ENCODE measurements at regions not wholly inside any gene's neighbourhood (a gene's known extent, or its start where the extent isn't known, plus 50 kb on each side); places are given as distances from the start of the nearest gene placed in this dataset.

DNA sequence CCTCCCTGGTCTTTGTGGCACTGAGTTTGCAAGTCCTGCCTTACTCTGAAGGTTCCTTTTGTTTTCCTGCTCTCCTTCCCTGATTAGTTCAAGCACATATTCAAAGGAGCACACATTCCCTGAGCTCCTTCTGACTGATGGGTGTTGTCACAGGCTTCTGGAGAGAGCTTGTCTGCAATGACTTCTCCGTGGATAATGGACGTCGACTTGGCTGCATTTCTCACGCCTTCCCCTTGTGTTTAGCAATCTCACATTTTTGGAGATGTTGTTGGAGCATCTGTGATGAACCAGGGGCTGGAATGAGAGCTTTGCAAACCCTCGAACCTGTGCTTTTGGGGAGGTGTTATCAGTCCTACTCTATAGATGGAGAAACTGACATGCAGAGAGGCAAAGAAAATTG, 375.4 kb upstream of the PROK2 start:
- H3K36me3 Mint-ChIP-seq (ENCODE audit: insufficient read depth, unreplicated experiment): no peaks in the 10 kb centered on the region
- intact Hi-C loops (cut with micrococcal nuclease): loop anchor here (5.0 kb wide), 1 partner anchor 177 kb away; no protein-coding TSS in a partner anchor
- H3K4me3 Mint-ChIP-seq (ENCODE audit: unreplicated experiment): no peak overlapping the region
- CTCF ChIA-PET: interaction anchor here (0.5 to 1.0 kb wide), 3 partner anchors 397 to 658 kb away, joined by 3 to 4 read pairs (median 4); no protein-coding TSS in a partner anchor
- POLR2A ChIA-PET: interaction anchor here (0.6 kb wide), 2 partner anchors 31 to 176 kb away, joined by 3 read pairs; no protein-coding TSS in a partner anchor
- DNase-seq (ENCODE audit: unreplicated experiment): no peak
- no peak overlapping the region for H3K27ac Mint-ChIP-seq (ENCODE audit: low read depth, unreplicated experiment)
- no TSS peak for BruUV-seq (replicated peaks)
- peaks cover 28% of the 10 kb centered on the region for H3K4me1 Mint-ChIP-seq (ENCODE audit: insufficient read depth, unreplicated experiment)
- H3K9me3 Mint-ChIP-seq (ENCODE audit: unreplicated experiment): no peaks in the 10 kb centered on the region
- H3K27me3 Mint-ChIP-seq (ENCODE audit: insufficient read depth, unreplicated experiment): no peaks in the 10 kb centered on the region
- TF ChIP-seq, protein P1, sequence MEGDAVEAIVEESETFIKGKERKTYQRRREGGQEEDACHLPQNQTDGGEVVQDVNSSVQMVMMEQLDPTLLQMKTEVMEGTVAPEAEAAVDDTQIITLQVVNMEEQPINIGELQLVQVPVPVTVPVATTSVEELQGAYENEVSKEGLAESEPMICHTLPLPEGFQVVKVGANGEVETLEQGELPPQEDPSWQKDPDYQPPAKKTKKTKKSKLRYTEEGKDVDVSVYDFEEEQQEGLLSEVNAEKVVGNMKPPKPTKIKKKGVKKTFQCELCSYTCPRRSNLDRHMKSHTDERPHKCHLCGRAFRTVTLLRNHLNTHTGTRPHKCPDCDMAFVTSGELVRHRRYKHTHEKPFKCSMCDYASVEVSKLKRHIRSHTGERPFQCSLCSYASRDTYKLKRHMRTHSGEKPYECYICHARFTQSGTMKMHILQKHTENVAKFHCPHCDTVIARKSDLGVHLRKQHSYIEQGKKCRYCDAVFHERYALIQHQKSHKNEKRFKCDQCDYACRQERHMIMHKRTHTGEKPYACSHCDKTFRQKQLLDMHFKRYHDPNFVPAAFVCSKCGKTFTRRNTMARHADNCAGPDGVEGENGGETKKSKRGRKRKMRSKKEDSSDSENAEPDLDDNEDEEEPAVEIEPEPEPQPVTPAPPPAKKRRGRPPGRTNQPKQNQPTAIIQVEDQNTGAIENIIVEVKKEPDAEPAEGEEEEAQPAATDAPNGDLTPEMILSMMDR (IDR thresholded peaks at IDR 0.05; ENCODE audit: unreplicated experiment): no peak

DNA sequence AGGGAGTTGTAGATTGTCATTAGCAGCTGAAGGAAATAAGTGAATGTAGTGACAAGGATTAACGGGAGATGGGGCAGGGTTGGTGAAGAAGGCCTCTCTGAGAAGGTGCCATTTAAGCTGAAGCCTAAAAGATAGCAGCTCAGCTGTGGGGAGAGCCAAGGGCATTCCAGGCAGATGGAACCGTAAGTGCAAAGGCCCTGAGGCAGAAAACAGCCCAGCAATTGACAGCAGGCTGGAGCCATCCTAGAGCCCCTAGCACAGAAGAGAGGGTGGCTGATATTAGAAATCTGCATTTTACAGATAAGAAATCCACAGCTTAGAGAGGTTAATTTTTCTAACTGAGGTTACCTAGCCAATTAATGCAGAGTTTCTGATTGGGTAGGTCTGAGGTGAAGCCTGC, 374.5 kb upstream of the PROK2 start:
- BruUV-seq (replicated peaks): no TSS peak
- Mint-ChIP-seq H3K9me3 (ENCODE audit: unreplicated experiment) (no peaks in the 10 kb centered on the region), H3K27me3 (ENCODE audit: insufficient read depth, unreplicated experiment) (no peaks in the 10 kb centered on the region), H3K4me1 (ENCODE audit: insufficient read depth, unreplicated experiment) (peaks cover 29% of the 10 kb centered on the region), H3K27ac (ENCODE audit: low read depth, unreplicated experiment) (no peak overlapping the region), H3K4me3 (ENCODE audit: unreplicated experiment) (no peak overlapping the region), H3K36me3 (ENCODE audit: insufficient read depth, unreplicated experiment) (no peaks in the 10 kb centered on the region)
- POLR2A ChIA-PET: no interaction called here
- TF ChIP-seq, protein P1 (IDR thresholded peaks at IDR 0.05; ENCODE audit: unreplicated experiment): no peak
- intact Hi-C loops (cut with micrococcal nuclease): no loop called here
- CTCF ChIA-PET: interaction anchor here (0.6 to 0.9 kb wide), 2 partner anchors 240 to 507 kb away, joined by 3 to 4 read pairs; no protein-coding TSS in a partner anchor
- DNase-seq (ENCODE audit: unreplicated experiment): no peak

DNA sequence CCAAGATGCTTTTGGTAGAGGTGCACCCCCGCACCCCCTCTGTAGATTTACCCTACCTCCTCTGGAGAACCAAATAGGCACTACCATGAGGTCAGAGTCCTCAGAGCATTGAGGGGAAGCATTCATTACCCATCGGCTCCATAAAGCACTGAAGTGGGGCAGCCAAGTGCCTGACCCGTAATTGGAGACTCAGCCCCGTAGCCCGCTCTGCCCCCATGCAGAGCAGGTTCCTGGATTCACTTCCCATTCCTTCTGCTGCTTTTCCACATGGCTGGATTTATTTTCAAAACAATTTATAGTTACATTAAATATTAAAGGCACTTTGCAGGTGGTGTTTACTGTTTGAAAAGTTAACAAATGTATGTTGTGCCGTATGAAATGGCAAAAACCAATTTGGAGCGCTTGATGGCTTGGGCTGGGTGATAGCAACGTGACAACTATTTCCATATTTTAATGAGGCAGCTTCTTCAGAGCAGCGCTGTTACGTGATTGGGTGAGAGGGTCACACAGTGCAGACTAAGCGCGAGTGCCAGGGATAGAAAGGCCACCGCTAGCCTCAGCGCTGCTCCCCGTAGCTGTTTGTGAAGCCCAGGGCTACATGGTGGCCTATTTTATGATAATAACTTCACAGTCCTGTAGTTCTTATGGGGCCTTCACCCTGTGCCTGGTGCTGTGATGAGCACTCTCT, 373.8 kb upstream of the PROK2 start:
- no peaks in the 10 kb centered on the region for H3K36me3 Mint-ChIP-seq (ENCODE audit: insufficient read depth, unreplicated experiment)
- peaks cover 29% of the 10 kb centered on the region for H3K4me1 Mint-ChIP-seq (ENCODE audit: insufficient read depth, unreplicated experiment)
- H3K27ac Mint-ChIP-seq (ENCODE audit: low read depth, unreplicated experiment): no peak overlapping the region
- DNase-seq (ENCODE audit: unreplicated experiment): no peak
- intact Hi-C loops (cut with micrococcal nuclease): no loop called here
- ChIA-PET POLR2A (no interaction called here), CTCF (interaction anchor here (0.5 kb wide), 1 partner anchor 599 kb away, joined by 3 read pairs; no protein-coding TSS in a partner anchor)
- no peaks in the 10 kb centered on the region for H3K9me3 Mint-ChIP-seq (ENCODE audit: unreplicated experiment)
- no peaks in the 10 kb centered on the region for H3K27me3 Mint-ChIP-seq (ENCODE audit: insufficient read depth, unreplicated experiment)
- no peak overlapping the region for H3K4me3 Mint-ChIP-seq (ENCODE audit: unreplicated experiment)
- TF ChIP-seq, protein P1 (IDR thresholded peaks at IDR 0.05; ENCODE audit: unreplicated experiment): no peak
- BruUV-seq (replicated peaks): no TSS peak

DNA sequence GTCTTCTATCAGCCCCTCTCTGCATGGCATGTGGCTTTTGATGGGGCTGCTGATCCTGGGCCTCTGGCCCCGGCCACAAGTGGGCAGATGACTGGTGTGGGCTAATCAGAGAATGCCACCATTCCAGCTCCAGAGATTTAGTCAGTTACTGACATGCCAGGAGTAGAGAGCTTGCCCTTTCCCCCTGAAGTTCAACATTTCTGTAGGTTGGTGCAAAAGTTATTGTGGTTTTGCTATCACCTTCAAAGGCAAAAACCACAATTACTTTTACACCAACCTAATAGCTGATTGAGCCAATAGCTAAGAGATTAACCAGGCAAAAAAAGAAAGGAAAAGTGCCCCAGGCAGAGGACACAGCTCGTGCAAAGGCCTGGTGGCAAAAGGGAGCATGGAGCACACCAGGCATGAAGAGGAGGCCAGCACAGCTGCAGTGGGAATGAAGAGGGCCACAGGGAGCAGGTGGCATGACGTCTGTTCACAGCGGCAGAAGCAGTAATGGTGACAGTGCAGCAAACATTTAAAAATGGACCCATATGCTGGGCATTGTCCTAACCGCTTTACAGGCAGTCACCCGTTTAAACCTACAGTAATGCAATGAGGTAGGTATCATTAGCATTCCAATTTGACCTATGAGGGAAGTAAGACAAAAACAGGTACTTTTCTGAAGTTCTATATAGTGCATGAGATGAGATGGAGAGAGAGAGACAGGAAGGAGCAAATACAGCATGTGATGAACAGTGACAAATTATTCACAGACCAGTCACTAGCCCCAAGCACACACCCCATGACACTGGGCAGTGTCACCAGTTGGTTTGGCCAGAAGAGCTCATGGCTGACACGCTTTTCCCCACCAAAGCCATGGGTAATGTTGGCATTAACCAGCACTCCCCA, 373.0 kb upstream of the PROK2 start:
- TF ChIP-seq, protein P1 (IDR thresholded peaks at IDR 0.05; ENCODE audit: unreplicated experiment): no peak
- ChIA-PET CTCF (interaction anchor here (0.5 to 0.7 kb wide), 4 partner anchors 19 to 598 kb away, joined by 3 to 4 read pairs (median 3); no protein-coding TSS in a partner anchor), POLR2A (no interaction called here)
- no TSS peak for BruUV-seq (replicated peaks)
- Mint-ChIP-seq H3K27ac (ENCODE audit: low read depth, unreplicated experiment) (no peak overlapping the region), H3K27me3 (ENCODE audit: insufficient read depth, unreplicated experiment) (no peaks in the 10 kb centered on the region), H3K9me3 (ENCODE audit: unreplicated experiment) (no peaks in the 10 kb centered on the region), H3K36me3 (ENCODE audit: insufficient read depth, unreplicated experiment) (no peaks in the 10 kb centered on the region), H3K4me3 (ENCODE audit: unreplicated experiment) (no peak overlapping the region), H3K4me1 (ENCODE audit: insufficient read depth, unreplicated experiment) (peaks cover 30% of the 10 kb centered on the region)
- DNase-seq (ENCODE audit: unreplicated experiment): no peak
- intact Hi-C loops (cut with micrococcal nuclease): no loop called here

Data from MCF 10A (cell line).